IgD-negative memory B cell (primary cell): ENCODE measurements at regions not wholly inside any gene's neighbourhood (a gene's known extent, or its start where the extent isn't known, plus 50 kb on each side); places are given as distances from the start of the nearest gene placed in this dataset.

Experiments used
- H3K27ac Mint-ChIP-seq, 3 donors: one replicate each; pipeline ENCODE4 v1.8.0; 2020 to 2022; ENCODE audit warnings: mild to moderate bottlenecking in 3 of 3, mixed read lengths in 3 of 3, moderate library complexity in 1 of 3
- H3K27me3 Mint-ChIP-seq: one replicate; pipeline ENCODE4 v1.8.0; 2021; ENCODE audit warnings: mixed read lengths
- H3K36me3 Mint-ChIP-seq: one replicate; pipeline ENCODE4 v1.8.0; 2020; ENCODE audit warnings: mild to moderate bottlenecking, mixed read lengths
- H3K4me1 Mint-ChIP-seq, 3 donors: one replicate each; pipeline ENCODE4 v1.8.0; 2020 to 2022; ENCODE audit warnings: mixed read lengths in 3 of 3, mild to moderate bottlenecking in 1 of 3
- H3K4me3 Mint-ChIP-seq, 4 donors: one replicate each; pipeline ENCODE4 v1.8.0; 2020 to 2022; ENCODE audit warnings: mild to moderate bottlenecking in 4 of 4, mixed read lengths in 4 of 4, moderate library complexity in 3 of 4
- H3K9me3 Mint-ChIP-seq, 3 donors: one replicate each; pipeline ENCODE4 v1.8.0; 2020 to 2021; ENCODE audit warnings: mixed read lengths in 3 of 3, mild to moderate bottlenecking in 1 of 3

GRCh38 chr3:87082796-87083440, 92.0 kb upstream of the VGLL3 start:
- no peak overlapping the region for H3K27ac Mint-ChIP-seq
- no peak overlapping the region for H3K4me3 Mint-ChIP-seq
- H3K9me3 Mint-ChIP-seq, result peaks cover 0 to 2% (median 0%) of the 10 kb centered on the region in 3 donors
- H3K4me1 Mint-ChIP-seq, result no peaks in the 10 kb centered on the region
- H3K36me3 Mint-ChIP-seq, result no peaks in the 10 kb centered on the region
- H3K27me3 Mint-ChIP-seq, result no peaks in the 10 kb centered on the region

- no peaks in the 10 kb centered on the region for H3K9me3 Mint-ChIP-seq
- H3K4me1 Mint-ChIP-seq, result no peaks in the 10 kb centered on the region
- no peaks in the 10 kb centered on the region for H3K27me3 Mint-ChIP-seq
- no peak overlapping the region for H3K27ac Mint-ChIP-seq
- no peaks in the 10 kb centered on the region for H3K36me3 Mint-ChIP-seq
- no peak overlapping the region for H3K4me3 Mint-ChIP-seq
These were observed 86.4 kb upstream of the VGLL3 start for GRCh38 chr3:87077355-87077754.

- no peaks in the 10 kb centered on the region for H3K4me1 Mint-ChIP-seq
- no peak overlapping the region for H3K4me3 Mint-ChIP-seq
- H3K9me3 Mint-ChIP-seq, result no peaks in the 10 kb centered on the region
- H3K27me3 Mint-ChIP-seq, result no peaks in the 10 kb centered on the region
- H3K27ac Mint-ChIP-seq, result no peak overlapping the region
- H3K36me3 Mint-ChIP-seq, result no peaks in the 10 kb centered on the region
These were observed 86.0 kb upstream of the VGLL3 start for GRCh38 chr3:87076946-87077345.

- H3K4me1 Mint-ChIP-seq, result no peaks in the 10 kb centered on the region
- peak overlapping the region in 1 of 3 donors; percentile 37 for H3K27ac Mint-ChIP-seq
- no peaks in the 10 kb centered on the region for H3K36me3 Mint-ChIP-seq
- H3K4me3 Mint-ChIP-seq, result no peak overlapping the region
- no peaks in the 10 kb centered on the region for H3K9me3 Mint-ChIP-seq
- H3K27me3 Mint-ChIP-seq, result no peaks in the 10 kb centered on the region
These were observed 82.7 kb upstream of the VGLL3 start for GRCh38 chr3:87073496-87074145.

- no peaks in the 10 kb centered on the region for H3K27me3 Mint-ChIP-seq
- H3K4me1 Mint-ChIP-seq, result no peaks in the 10 kb centered on the region
- H3K36me3 Mint-ChIP-seq, result no peaks in the 10 kb centered on the region
- H3K27ac Mint-ChIP-seq, result no peak overlapping the region
- no peaks in the 10 kb centered on the region for H3K9me3 Mint-ChIP-seq
- H3K4me3 Mint-ChIP-seq, result no peak overlapping the region
These were observed 81.5 kb upstream of the VGLL3 start for GRCh38 chr3:87072446-87072845.

- Mint-ChIP-seq H3K4me1 (no peaks in the 10 kb centered on the region), H3K4me3 (no peak overlapping the region), H3K27me3 (peaks cover 2% of the 10 kb centered on the region), H3K36me3 (no peaks in the 10 kb centered on the region), H3K27ac (no peak overlapping the region), H3K9me3 (no peaks in the 10 kb centered on the region)
These were observed 79.0 kb upstream of the VGLL3 start for GRCh38 chr3:87069971-87070370.

GRCh38 chr3:87069021-87069420, 78.1 kb upstream of the VGLL3 start:
- H3K27me3 Mint-ChIP-seq, result peaks cover 2% of the 10 kb centered on the region
- H3K9me3 Mint-ChIP-seq, result no peaks in the 10 kb centered on the region

GRCh38 chr3:87062685-87063084, 71.7 kb upstream of the VGLL3 start:
- H3K27me3 Mint-ChIP-seq, result peaks cover 4% of the 10 kb centered on the region
- H3K27ac Mint-ChIP-seq, result no peak overlapping the region

More at GRCh38 chr3:87069021-87069420, 78.1 kb upstream of the VGLL3 start:
- Mint-ChIP-seq H3K27ac (no peak overlapping the region), H3K36me3 (no peaks in the 10 kb centered on the region), H3K4me1 (no peaks in the 10 kb centered on the region), H3K4me3 (no peak overlapping the region)

GRCh38 chr3:87057474-87057873, 66.5 kb upstream of the VGLL3 start:
- H3K4me1 Mint-ChIP-seq, result no peaks in the 10 kb centered on the region
- H3K36me3 Mint-ChIP-seq, result peaks cover 1% of the 10 kb centered on the region
- H3K9me3 Mint-ChIP-seq, result peaks cover 0 to 4% (median 2%) of the 10 kb centered on the region in 3 donors
- H3K4me3 Mint-ChIP-seq, result no peak overlapping the region
- H3K27ac Mint-ChIP-seq, result no peak overlapping the region
- no peaks in the 10 kb centered on the region for H3K27me3 Mint-ChIP-seq

More at GRCh38 chr3:87062685-87063084, 71.7 kb upstream of the VGLL3 start:
- peaks cover 1% of the 10 kb centered on the region for H3K36me3 Mint-ChIP-seq
- no peaks in the 10 kb centered on the region for H3K4me1 Mint-ChIP-seq
- H3K4me3 Mint-ChIP-seq, result no peak overlapping the region
- peaks cover 0 to 4% (median 2%) of the 10 kb centered on the region in 3 donors for H3K9me3 Mint-ChIP-seq

- Mint-ChIP-seq H3K27ac (no peak overlapping the region), H3K36me3 (peaks cover 1% of the 10 kb centered on the region), H3K4me3 (no peak overlapping the region), H3K9me3 (peaks cover 0 to 4% (median 0%) of the 10 kb centered on the region in 3 donors), H3K4me1 (no peaks in the 10 kb centered on the region), H3K27me3 (no peaks in the 10 kb centered on the region)
These were observed 62.6 kb upstream of the VGLL3 start for GRCh38 chr3:87053553-87053952.

GRCh38 chr3:87052499-87053260, 61.7 kb upstream of the VGLL3 start:
- Mint-ChIP-seq H3K9me3 (no peaks in the 10 kb centered on the region), H3K27ac (no peak overlapping the region), H3K4me1 (no peaks in the 10 kb centered on the region), H3K4me3 (no peak overlapping the region), H3K36me3 (peaks cover 1% of the 10 kb centered on the region), H3K27me3 (no peaks in the 10 kb centered on the region)

GRCh38 chr3:87047852-87048251, 56.9 kb upstream of the VGLL3 start:
- Mint-ChIP-seq H3K27me3 (no peaks in the 10 kb centered on the region), H3K36me3 (peaks cover 1% of the 10 kb centered on the region), H3K4me3 (no peak overlapping the region), H3K27ac (no peak overlapping the region), H3K9me3 (no peaks in the 10 kb centered on the region), H3K4me1 (no peaks in the 10 kb centered on the region)

- H3K36me3 Mint-ChIP-seq, result peaks cover 1% of the 10 kb centered on the region
These were observed 55.3 kb upstream of the VGLL3 start for GRCh38 chr3:87046241-87046640.

GRCh38 chr3:87045473-87045872, 54.5 kb upstream of the VGLL3 start:
- Mint-ChIP-seq H3K27ac (no peak overlapping the region), H3K36me3 (no peaks in the 10 kb centered on the region), H3K4me3 (no peak overlapping the region), H3K9me3 (peaks cover 0 to 2% (median 0%) of the 10 kb centered on the region in 3 donors), H3K4me1 (peaks cover 0 to 1% (median 0%) of the 10 kb centered on the region in 3 donors), H3K27me3 (no peaks in the 10 kb centered on the region)

More at GRCh38 chr3:87046241-87046640, 55.3 kb upstream of the VGLL3 start:
- peaks cover 0 to 2% (median 0%) of the 10 kb centered on the region in 3 donors for H3K9me3 Mint-ChIP-seq
- H3K4me1 Mint-ChIP-seq, result peaks cover 0 to 1% (median 0%) of the 10 kb centered on the region in 3 donors
- no peaks in the 10 kb centered on the region for H3K27me3 Mint-ChIP-seq
- no peak overlapping the region for H3K4me3 Mint-ChIP-seq
- H3K27ac Mint-ChIP-seq, result no peak overlapping the region

- no peak overlapping the region for H3K27ac Mint-ChIP-seq
- H3K9me3 Mint-ChIP-seq, result peaks cover 0 to 2% (median 0%) of the 10 kb centered on the region in 3 donors
- no peaks in the 10 kb centered on the region for H3K27me3 Mint-ChIP-seq
- no peak overlapping the region for H3K4me3 Mint-ChIP-seq
- no peaks in the 10 kb centered on the region for H3K36me3 Mint-ChIP-seq
- H3K4me1 Mint-ChIP-seq, result peaks cover 0 to 1% (median 0%) of the 10 kb centered on the region in 3 donors
These were observed 53.9 kb upstream of the VGLL3 start for GRCh38 chr3:87044846-87045245.
